Activated CD4-positive, alpha-beta T cell treated with anti-CD3 and anti-CD28 coated beads for 24 hours (primary cell): ENCODE measurements at regions not wholly inside any gene's neighbourhood (a gene's known extent, or its start where the extent isn't known, plus 50 kb on each side); places are given as distances from the start of the nearest gene placed in this dataset.
"Not testable (repeated sequence)": the region's sequence is repeated elsewhere in the genome, so short reads cannot be mapped to it uniquely, and the experiment has no call there.

Experiments used
- DNase-seq, 2 donors: peaks; one replicate each; pipeline ENCODE4 v3.0.0-alpha.2; 2020; ENCODE audit warnings: low read depth in 2 of 2

DNA sequence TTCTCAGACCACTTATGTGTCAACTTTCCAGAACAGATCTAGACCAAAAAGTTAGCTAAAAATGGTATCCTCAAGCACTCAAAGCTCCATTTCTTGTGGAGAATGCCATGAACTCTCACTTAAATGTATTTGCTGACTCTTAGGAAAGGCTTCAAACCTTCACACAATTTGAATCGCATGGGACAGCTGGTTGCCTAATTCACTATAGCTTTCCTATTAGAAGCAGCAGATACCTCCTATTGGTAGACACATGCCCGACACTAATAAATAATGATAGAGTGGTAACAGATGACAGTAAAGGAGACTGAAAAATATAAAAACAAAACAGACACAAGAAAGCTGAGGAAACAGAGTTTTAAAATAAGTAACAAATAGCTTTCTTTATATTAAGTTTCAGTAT lies 818.5 kb downstream of the XPNPEP1 start:
- DNase-seq, result no peak

DNA sequence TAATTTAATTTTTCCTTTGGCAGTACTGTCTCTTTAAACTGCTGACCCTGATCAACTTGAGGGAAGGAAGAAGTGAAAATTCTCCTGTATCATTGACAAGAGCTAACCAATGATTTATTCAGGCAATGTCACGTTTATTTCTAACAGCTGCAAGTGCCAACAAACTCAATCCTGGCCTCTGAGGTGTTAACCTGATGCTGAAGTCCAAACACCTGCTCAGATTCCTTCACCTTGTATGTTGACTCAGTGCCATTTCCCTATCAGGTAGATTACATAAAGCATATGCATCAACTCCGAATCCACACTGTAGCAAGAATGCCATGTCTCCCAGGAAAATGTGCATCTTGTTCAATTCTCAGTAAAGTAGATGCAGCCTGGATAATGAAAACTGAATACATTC lies 820.0 kb downstream of the XPNPEP1 start:
- no peak for DNase-seq

DNA sequence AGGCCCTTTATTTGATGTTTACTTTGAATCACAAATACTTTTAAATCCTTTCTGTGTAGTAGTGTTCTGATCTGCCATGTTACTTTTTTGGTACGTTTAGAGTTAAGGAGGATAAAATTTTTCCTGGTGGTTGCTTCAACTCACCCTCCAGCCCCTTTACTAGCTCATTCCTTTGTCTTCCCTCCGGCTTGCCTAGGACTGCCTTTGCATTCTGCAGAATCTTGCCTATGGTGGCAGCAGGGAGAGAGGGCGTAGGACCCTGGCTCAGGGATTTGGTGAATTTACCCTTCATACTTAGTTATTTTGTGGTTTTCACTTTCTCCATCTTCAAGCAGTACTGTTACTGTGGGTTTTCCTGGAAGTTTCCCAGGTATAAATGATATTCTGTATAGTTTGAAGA lies 833.5 kb downstream of the XPNPEP1 start:
- DNase-seq, result no peak

- no peak for DNase-seq
Observed at GRCh38 chr10:109071539-109071938, 851.8 kb downstream of the XPNPEP1 start.

- no peak for DNase-seq
Observed at GRCh38 chr10:109070492-109070891, 852.8 kb downstream of the XPNPEP1 start.

DNA sequence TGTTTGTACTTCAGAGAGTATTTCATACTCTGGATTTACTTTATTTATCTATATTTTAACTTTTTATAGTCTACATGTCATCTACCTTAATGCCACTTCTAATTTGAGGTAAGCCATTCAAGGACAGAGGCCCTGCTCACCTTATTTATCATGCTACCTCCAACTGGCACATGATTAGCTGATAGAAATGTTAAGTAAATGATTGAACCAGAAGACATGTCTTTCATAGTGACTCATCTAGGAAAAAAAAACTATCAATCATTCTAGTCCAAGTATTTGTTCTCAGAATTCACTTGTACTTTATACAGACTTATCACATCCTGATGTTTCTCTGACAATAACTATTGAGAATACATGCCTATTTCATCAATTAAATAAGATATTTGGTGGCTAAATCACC lies 856.3 kb downstream of the XPNPEP1 start:
- DNase-seq, result no peak

DNA sequence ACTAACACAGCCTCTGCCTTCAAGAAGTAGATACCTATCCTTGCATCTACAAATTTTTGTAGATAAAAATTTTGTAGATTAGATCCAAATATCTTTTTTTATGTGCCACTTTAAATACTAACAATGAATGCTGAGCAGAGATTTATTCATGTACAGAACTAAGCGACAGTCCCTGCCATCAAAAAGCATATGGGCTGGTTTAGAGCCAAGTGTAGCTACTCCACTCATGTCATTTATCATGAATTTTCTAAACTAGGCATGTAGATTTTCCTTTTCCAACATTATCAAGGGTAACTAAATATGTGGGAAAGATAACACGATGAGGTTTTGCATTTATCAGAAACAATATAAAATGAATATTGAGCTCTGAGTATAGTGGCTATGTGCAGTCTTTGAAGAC lies 857.5 kb downstream of the XPNPEP1 start:
- DNase-seq, result no peak

- no peak for DNase-seq
Observed at GRCh38 chr10:109062371-109062770, 860.9 kb downstream of the XPNPEP1 start.

- no peak for DNase-seq
Observed at GRCh38 chr10:109055243-109055642, 868.1 kb downstream of the XPNPEP1 start.

DNA sequence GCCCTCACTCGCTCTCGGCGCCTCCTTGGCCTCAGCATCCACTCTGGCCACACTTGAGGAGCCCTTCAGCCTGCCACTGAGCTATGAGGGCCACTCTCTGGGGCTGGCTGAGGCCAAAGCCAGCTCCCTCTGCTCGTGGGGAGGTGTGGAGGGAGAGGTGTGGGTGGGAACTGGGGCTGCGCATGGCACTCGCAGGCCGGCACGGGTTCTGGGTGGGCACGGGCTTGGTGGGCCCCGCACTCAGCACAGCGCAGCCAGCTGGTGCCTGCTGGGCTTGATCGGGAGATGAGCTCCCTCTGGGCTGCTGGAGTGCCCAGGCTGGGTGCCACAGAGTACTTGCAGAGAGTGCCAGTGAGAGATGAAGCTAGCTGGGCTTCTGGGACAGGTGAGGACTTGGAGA lies 875.5 kb downstream of the XPNPEP1 start:
- DNase-seq, result no peak

- not testable (repeated sequence) for DNase-seq
Observed at GRCh38 chr10:109046427-109046826, 876.9 kb downstream of the XPNPEP1 start.

GRCh38 chr10:109040622-109041021 lies 882.7 kb downstream of the XPNPEP1 start:
- DNase-seq, result no peak

DNA sequence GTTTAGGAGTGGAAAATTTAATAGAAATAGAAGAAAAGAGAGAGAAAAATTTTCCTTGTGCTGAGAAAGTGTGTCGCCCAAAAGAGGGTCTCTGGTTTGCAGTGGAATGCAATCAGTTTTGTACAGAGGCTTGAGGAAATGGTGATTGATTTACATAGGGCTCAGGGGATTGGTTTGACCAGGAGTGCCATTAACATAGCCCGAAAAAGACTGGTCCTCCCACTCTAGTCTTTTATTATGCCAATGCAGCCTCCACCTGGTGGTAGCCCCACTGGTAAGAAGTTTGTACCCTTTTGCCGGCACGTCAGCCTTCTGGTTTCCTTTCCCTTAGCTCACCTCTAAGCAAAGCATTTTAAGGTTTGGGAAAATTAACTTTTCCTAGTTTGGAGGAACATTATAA lies 885.3 kb downstream of the XPNPEP1 start:
- DNase-seq, result no peak

GRCh38 chr10:109030581-109031210 lies 892.6 kb downstream of the XPNPEP1 start:
- no peak for DNase-seq

DNA sequence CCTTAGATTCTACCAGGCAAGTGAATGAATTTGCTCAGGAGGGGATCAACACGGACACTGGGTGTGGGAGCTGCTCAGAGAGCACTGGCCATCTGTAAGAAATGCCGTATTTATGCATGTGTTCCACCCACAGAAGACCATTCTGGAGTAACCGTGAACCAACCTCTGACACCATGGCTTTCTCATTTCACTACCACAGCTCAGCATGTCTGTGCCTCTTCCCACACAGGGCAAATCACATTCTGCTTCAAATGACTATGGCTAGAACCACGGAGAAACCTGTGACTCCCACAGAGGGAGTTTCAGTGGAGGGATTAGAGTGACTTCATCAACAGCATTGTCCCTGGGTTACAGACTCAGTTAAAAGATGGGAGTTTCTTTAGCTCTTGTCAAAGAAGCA lies 893.4 kb downstream of the XPNPEP1 start:
- no peak for DNase-seq

GRCh38 chr10:109027534-109028185 lies 895.7 kb downstream of the XPNPEP1 start:
- DNase-seq, result no peak

GRCh38 chr10:109025172-109025571 lies 898.1 kb downstream of the XPNPEP1 start:
- no peak for DNase-seq

- no peak for DNase-seq
Observed at GRCh38 chr10:109022417-109023049, 900.8 kb downstream of the XPNPEP1 start.

DNA sequence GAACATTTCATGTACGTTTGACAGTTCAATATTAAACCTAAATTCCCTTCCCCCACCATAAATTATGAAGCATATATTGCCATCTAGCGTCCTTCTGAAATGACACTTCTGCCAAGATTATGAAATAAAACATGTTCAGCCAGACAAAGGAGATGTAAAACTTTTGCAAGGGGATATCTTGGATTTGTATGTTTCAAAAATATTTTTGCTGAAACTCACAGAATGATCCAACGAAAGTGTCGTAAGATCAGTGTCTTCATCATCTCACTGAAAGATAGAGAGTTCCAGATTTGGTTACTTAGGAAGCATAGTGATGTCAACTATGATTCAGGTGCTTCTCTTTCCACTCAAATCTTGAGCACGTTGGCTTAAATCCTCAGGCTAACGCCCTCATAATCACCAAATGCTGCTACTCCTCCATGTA lies 904.3 kb downstream of the XPNPEP1 start:
- no peak for DNase-seq

- DNase-seq, result no peak
Observed at GRCh38 chr10:109007514-109007913, 915.8 kb downstream of the XPNPEP1 start.

- DNase-seq, result no peak
Observed at GRCh38 chr10:108990441-108990840, 932.9 kb downstream of the XPNPEP1 start.

GRCh38 chr10:108989976-108990375 lies 933.3 kb downstream of the XPNPEP1 start:
- no peak for DNase-seq

DNA sequence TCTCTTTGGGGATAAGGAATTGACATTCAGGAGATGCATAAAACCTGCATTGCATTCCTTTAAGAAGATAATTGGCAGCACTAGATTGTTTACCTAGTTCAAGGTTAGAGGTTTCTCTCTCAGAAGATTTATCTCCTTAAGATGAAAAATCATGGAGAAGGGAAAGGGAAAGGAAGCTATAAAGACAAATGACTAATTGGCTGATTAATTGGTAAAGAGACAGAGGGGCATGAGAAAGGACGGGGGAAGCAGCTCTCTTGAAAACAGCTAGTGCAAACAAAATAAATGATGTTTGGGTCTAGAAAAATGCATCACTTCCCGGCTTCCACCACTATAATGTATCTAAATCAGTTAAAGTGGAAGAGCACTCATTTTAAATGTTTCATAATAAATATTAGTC lies 941.2 kb downstream of the XPNPEP1 start:
- no peak for DNase-seq
